H9 (cell line): ENCODE measurements at regions not wholly inside any gene's neighbourhood (a gene's known extent, or its start where the extent isn't known, plus 50 kb on each side); places are given as distances from the start of the nearest gene placed in this dataset.

Source experiments
- DNase-seq: peaks from one replicate; pipeline ENCODE4 v3.0.0-alpha.2; 2017
- H2AFZ ChIP-seq: one replicate; pipeline ENCODE4 v1.6.1; 2013; ENCODE audit warnings: mild to moderate bottlenecking, low read length, control low read depth, moderate library complexity
- H2AK5ac ChIP-seq: 2 replicates; pipeline ENCODE4 v1.6.1; 2013; ENCODE audit warnings: low read length, control low read depth, mixed read lengths; ENCODE audit not compliant: insufficient read length
- H2BK120ac ChIP-seq: one replicate; pipeline ENCODE4 v1.6.1; 2013; ENCODE audit warnings: low read depth, mild to moderate bottlenecking, low read length, control low read depth, inconsistent platforms; ENCODE audit not compliant: poor library complexity, severe bottlenecking
- H2BK12ac ChIP-seq: 2 replicates; pipeline ENCODE4 v1.6.1; 2013; ENCODE audit warnings: low read length, control low read depth, mixed read lengths, low read depth; ENCODE audit not compliant: insufficient read length
- H2BK15ac ChIP-seq: 2 replicates; pipeline ENCODE4 v1.6.1; 2013; ENCODE audit warnings: low read depth, low read length, control low read depth
- H2BK20ac ChIP-seq: one replicate; pipeline ENCODE4 v1.6.1; 2013; ENCODE audit warnings: low read depth, mild to moderate bottlenecking, low read length, control low read depth, inconsistent platforms; ENCODE audit not compliant: poor library complexity, severe bottlenecking
- H2BK5ac ChIP-seq: 2 replicates; pipeline ENCODE4 v1.6.1; 2013; ENCODE audit warnings: low read length, control low read depth, mixed read lengths; ENCODE audit not compliant: insufficient read length
- H3K14ac ChIP-seq: 2 replicates; pipeline ENCODE4 v1.6.1; 2013; ENCODE audit warnings: low read length, control low read depth; ENCODE audit not compliant: insufficient read depth
- H3K18ac ChIP-seq: 2 replicates; pipeline ENCODE4 v1.6.1; 2013; ENCODE audit warnings: low read depth, mild to moderate bottlenecking, mixed read lengths, low read length, control low read depth; ENCODE audit not compliant: insufficient read length
- H3K23ac ChIP-seq: 2 replicates; pipeline ENCODE4 v1.6.1; 2013; ENCODE audit warnings: low read length, control low read depth, mixed read lengths, low read depth; ENCODE audit not compliant: insufficient read length
- H3K23me2 ChIP-seq: 2 replicates; pipeline ENCODE4 v1.6.1; 2013; ENCODE audit warnings: low read depth, mild to moderate bottlenecking, mixed read lengths, low read length, control low read depth; ENCODE audit not compliant: insufficient read length, poor library complexity, severe bottlenecking
- H3K27ac ChIP-seq: 2 replicates; pipeline ENCODE4 v1.5.1; 2013; ENCODE audit warnings: low read length, control low read depth, mixed read lengths, low read depth; ENCODE audit not compliant: insufficient read length
- H3K27me3 ChIP-seq: 2 replicates; pipeline ENCODE4 v1.6.1; 2013; ENCODE audit warnings: low read length, control low read depth, inconsistent platforms; ENCODE audit not compliant: insufficient read depth
- H3K4ac ChIP-seq: 2 replicates; pipeline ENCODE4 v1.6.1; 2013; ENCODE audit warnings: low read depth, mild to moderate bottlenecking, control low read depth, inconsistent platforms, low read length, moderate library complexity
- H3K4me1 ChIP-seq: 2 replicates; pipeline ENCODE4 v1.6.1; 2013; ENCODE audit warnings: low read length, control low read depth, inconsistent platforms; ENCODE audit not compliant: insufficient read depth
- H3K4me2 ChIP-seq: 2 replicates; pipeline ENCODE4 v1.6.1; 2013; ENCODE audit warnings: low read length, control low read depth, mixed read lengths; ENCODE audit not compliant: insufficient read length, insufficient read depth
- H3K56ac ChIP-seq: 2 replicates; pipeline ENCODE4 v1.6.1; 2013; ENCODE audit warnings: low read depth, mild to moderate bottlenecking, mixed read lengths, low read length, control low read depth; ENCODE audit not compliant: insufficient read length
- H3K79me1 ChIP-seq: 2 replicates; pipeline ENCODE4 v1.6.1; 2013; ENCODE audit warnings: low read depth, mild to moderate bottlenecking, moderate library complexity, low read length, control low read depth, inconsistent platforms; ENCODE audit not compliant: insufficient read depth, poor library complexity, severe bottlenecking
- H3K79me2 ChIP-seq: 2 replicates; pipeline ENCODE4 v1.6.1; 2013; ENCODE audit warnings: low read length, control low read depth, inconsistent platforms; ENCODE audit not compliant: insufficient read depth
- H3K9ac ChIP-seq: 2 replicates; pipeline ENCODE4 v1.6.1; 2013; ENCODE audit warnings: low read length, control low read depth, mixed read lengths; ENCODE audit not compliant: insufficient read length; ENCODE audit errors: extremely low read depth
- H3K9me3 ChIP-seq: one replicate; pipeline ENCODE4 v1.6.1; 2013; ENCODE audit warnings: low read depth, low read length, inconsistent platforms; ENCODE audit not compliant: control insufficient read depth
- H3T11ph ChIP-seq: one replicate; pipeline ENCODE4 v1.6.1; 2013; ENCODE audit warnings: mild to moderate bottlenecking, low read length, control low read depth, inconsistent platforms
- H4K20me1 ChIP-seq: one replicate; pipeline ENCODE4 v1.6.1; 2013; ENCODE audit not compliant: control insufficient read depth, insufficient read length, insufficient read depth
- H4K5ac ChIP-seq: 2 replicates; pipeline ENCODE4 v1.6.1; 2013; ENCODE audit warnings: low read depth, mild to moderate bottlenecking, mixed read lengths, low read length, control low read depth; ENCODE audit not compliant: insufficient read length
- H4K8ac ChIP-seq: replicated peaks from 2 replicates; pipeline ENCODE4 v1.6.1; 2013; ENCODE audit warnings: low read length, control low read depth, mixed read lengths, low read depth; ENCODE audit not compliant: insufficient read length
- H4K91ac ChIP-seq: 2 replicates; pipeline ENCODE4 v1.6.1; 2013; ENCODE audit warnings: low read depth, mild to moderate bottlenecking, moderate library complexity, mixed read lengths, low read length, control low read depth; ENCODE audit not compliant: insufficient read length
- H3K27ac Mint-ChIP-seq, 3 experiments: 2 replicates in 2 of 3; 3 replicates in 1 of 3; pipeline ENCODE4 v1.8.0; 2020 to 2021; ENCODE audit warnings: mixed read lengths in 3 of 3, mild to moderate bottlenecking in 1 of 3, moderate library complexity in 1 of 3
- H3K27me3 Mint-ChIP-seq: 2 replicates; pipeline ENCODE4 v1.8.0; 2021; ENCODE audit warnings: low read depth, mild to moderate bottlenecking, moderate library complexity, mixed read lengths
- H3K36me3 Mint-ChIP-seq, 3 experiments: 2 replicates in 2 of 3; 3 replicates in 1 of 3; pipeline ENCODE4 v1.8.0; 2020 to 2021; ENCODE audit warnings: low read depth in 3 of 3, mixed read lengths in 3 of 3; ENCODE audit not compliant: insufficient read depth in 1 of 3
- H3K4me1 Mint-ChIP-seq, 2 experiments: 2 replicates each; pipeline ENCODE4 v1.8.0; 2020; ENCODE audit warnings: mixed read lengths in 2 of 2
- H3K4me3 Mint-ChIP-seq, 2 experiments: 2 replicates in 1 of 2; 3 replicates in 1 of 2; pipeline ENCODE4 v1.8.0; 2020 to 2021; ENCODE audit warnings: mild to moderate bottlenecking in 2 of 2, mixed read lengths in 2 of 2, moderate library complexity in 1 of 2
- H3K9me3 Mint-ChIP-seq, 2 experiments: 2 replicates in 1 of 2; 3 replicates in 1 of 2; pipeline ENCODE4 v1.8.0; 2020; ENCODE audit warnings: mild to moderate bottlenecking in 2 of 2, mixed read lengths in 2 of 2, moderate library complexity in 1 of 2
- CTCF ChIP-seq: fragments of 200-600 bp; sonication (generic); conservative IDR thresholded peaks from 3 replicates; pipeline ENCODE4 v1.8.0; 2021; ENCODE audit warnings: antibody characterized with exemption, mild to moderate bottlenecking
- WGBS: extraction: QIAGEN DNeasy Blood & Tissue Kit; methylation state at CpG from one replicate; pipeline ENCODE4 v1.1.7; 2013; ENCODE audit warnings: missing lambda C conversion rate, low lambda C conversion rate, mixed read lengths; ENCODE audit not compliant: insufficient read length; ENCODE audit errors: extremely low coverage; 5-methylcytosine and 5-hydroxymethylcytosine counted together

- Histone ChIP-seq H3K14ac (no peak overlapping the region), H3K9me3 (no peaks in the 10 kb centered on the region), H4K5ac (no peak overlapping the region), H3K79me2 (no peaks in the 10 kb centered on the region), H2BK15ac (no peak overlapping the region), H3K23ac (no peak overlapping the region), H4K91ac (no peak overlapping the region), H4K8ac (no peak overlapping the region), H3T11ph (no peak overlapping the region), H3K18ac (no peak overlapping the region), H2BK5ac (no peak overlapping the region), H4K20me1 (no peaks in the 10 kb centered on the region), H3K27me3 (no peaks in the 10 kb centered on the region), H2AK5ac (no peak overlapping the region), H3K4me1 (no peaks in the 10 kb centered on the region), H3K4ac (no peak overlapping the region), H3K4me2 (no peak overlapping the region), H2BK20ac (no peak overlapping the region), H3K23me2 (no peaks in the 10 kb centered on the region), H2AFZ (no peak overlapping the region), H2BK120ac (no peak overlapping the region), H3K9ac (no peak overlapping the region), H3K27ac (no peak overlapping the region), H3K79me1 (no peaks in the 10 kb centered on the region), H3K56ac (no peak overlapping the region), H2BK12ac (no peak overlapping the region)
- DNase-seq, result no peak
- no peak for TF ChIP-seq CTCF
- no peak overlapping the region for H3K4me3 Mint-ChIP-seq
- H3K27ac Mint-ChIP-seq, result no peak overlapping the region
- H3K4me1 Mint-ChIP-seq, result peaks cover 37 to 42% of the 10 kb centered on the region in 2 experiments
- no peaks in the 10 kb centered on the region for H3K27me3 Mint-ChIP-seq
- H3K9me3 Mint-ChIP-seq, result peaks cover 1 to 2% of the 10 kb centered on the region in 2 experiments; a peak in 4 of 5 replicates
- peaks cover 0 to 2% (median 2%) of the 10 kb centered on the region in 3 experiments; a peak in 4 of 7 replicates for H3K36me3 Mint-ChIP-seq
- no CpG with 5 or more reads among the region's 2 CpGs for WGBS
Measured at GRCh38 chr5:163890261-163890660, 384.8 kb downstream of the MAT2B start.
